CD4-positive, alpha-beta T cell treated with Interleukin-4 for 1 hour (primary cell): ENCODE measurements at regions not wholly inside any gene's neighbourhood (a gene's known extent, or its start where the extent isn't known, plus 50 kb on each side); places are given as distances from the start of the nearest gene placed in this dataset.
"Not testable (repeated sequence)": the region's sequence is repeated elsewhere in the genome, so short reads cannot be mapped to it uniquely, and the experiment has no call there.

Experiments used
- DNase-seq, 2 donors: peaks; one replicate each; pipeline ENCODE4 v3.0.0-alpha.2; 2020 to 2022

GRCh38 chr2:204145263-204145751 lies 208.7 kb downstream of the ICOS start:
- DNase-seq, result peak; percentile 76 to 80

GRCh38 chr2:204145791-204146190 lies 209.2 kb downstream of the ICOS start:
- DNase-seq, result peak in 1 of 2 donors; percentile 4

GRCh38 chr2:204147040-204147439 lies 210.5 kb downstream of the ICOS start:
- not testable (repeated sequence) for DNase-seq

GRCh38 chr2:204150721-204151120 lies 214.2 kb downstream of the ICOS start:
- no peak for DNase-seq

GRCh38 chr2:204152616-204153015 lies 216.1 kb downstream of the ICOS start:
- DNase-seq, result no peak

GRCh38 chr2:204154863-204155262 lies 218.3 kb downstream of the ICOS start:
- DNase-seq, result no peak

GRCh38 chr2:204156456-204156855 lies 219.9 kb downstream of the ICOS start:
- no peak for DNase-seq

- no peak for DNase-seq
Observed at GRCh38 chr2:204157684-204158083, 221.1 kb downstream of the ICOS start.

- no peak for DNase-seq
Observed at GRCh38 chr2:204159526-204159925, 223.0 kb downstream of the ICOS start.

- no peak for DNase-seq
Observed at GRCh38 chr2:204160989-204161388, 224.4 kb downstream of the ICOS start.

- no peak for DNase-seq
Observed at GRCh38 chr2:204161886-204162285, 225.3 kb downstream of the ICOS start.

GRCh38 chr2:204166961-204167360 lies 230.4 kb downstream of the ICOS start:
- DNase-seq, result no peak

- not testable (repeated sequence) for DNase-seq
Observed at GRCh38 chr2:204167670-204168069, 231.1 kb downstream of the ICOS start.

GRCh38 chr2:204170411-204170810 lies 233.8 kb downstream of the ICOS start:
- no peak for DNase-seq

- no peak for DNase-seq
Observed at GRCh38 chr2:204171432-204172144, 235.0 kb downstream of the ICOS start.

GRCh38 chr2:204172145-204172600 lies 235.6 kb downstream of the ICOS start:
- DNase-seq, result no peak

- no peak for DNase-seq
Observed at GRCh38 chr2:204174034-204174433, 237.5 kb downstream of the ICOS start.

GRCh38 chr2:204175552-204176271 lies 239.1 kb downstream of the ICOS start:
- no peak for DNase-seq

- DNase-seq, result no peak
Observed at GRCh38 chr2:204176306-204176705, 239.7 kb downstream of the ICOS start.

- no peak for DNase-seq
Observed at GRCh38 chr2:204177251-204177976, 240.9 kb downstream of the ICOS start.

- DNase-seq, result peak; percentile 44 to 60
Observed at GRCh38 chr2:204177977-204178522, 241.5 kb downstream of the ICOS start.

- no peak for DNase-seq
Observed at GRCh38 chr2:204180649-204181048, 244.1 kb downstream of the ICOS start.

- DNase-seq, result no peak
Observed at GRCh38 chr2:204183608-204184007, 247.0 kb downstream of the ICOS start.
